ENCODE measurements at regions not wholly inside any gene's neighbourhood (a gene's known extent, or its start where the extent isn't known, plus 50 kb on each side); places are given as distances from the start of the nearest gene placed in this dataset.

- TF ChIP-seq POLR2A (IDR thresholded peaks at IDR 0.05) (no peak), CTCF (IDR thresholded peaks at IDR 0.05) (no peak)
Observed at GRCh38 chr2:20516291-20516645, 69.4 kb downstream of the RHOB start.

Measured in vagina (tissue), 2 donors.